Neutrophil (primary cell): ENCODE measurements at regions not wholly inside any gene's neighbourhood (a gene's known extent, or its start where the extent isn't known, plus 50 kb on each side); places are given as distances from the start of the nearest gene placed in this dataset.

Source experiments
- H3K27ac ChIP-seq: fragments of 200-600 bp; sonication (generic); 2 replicates; pipeline ENCODE4 v1.5.1; 2016; ENCODE audit warnings: mild to moderate bottlenecking, moderate library complexity
- H3K27me3 ChIP-seq: fragments of 200-600 bp; sonication (generic); 2 replicates; pipeline ENCODE4 v1.6.0; 2016; ENCODE audit warnings: mild to moderate bottlenecking
- H3K36me3 ChIP-seq: fragments of 200-600 bp; sonication (generic); 2 replicates; pipeline ENCODE4 v1.5.1; 2017
- H3K4me1 ChIP-seq, 2 experiments: fragments of 200-600 bp in 1 of 2; sonication (generic) in 1 of 2; 1 replicate in 1 of 2; 2 replicates in 1 of 2; pipeline versions ENCODE4 v1.5.1 to v1.6.1; 2013 to 2016; ENCODE audit warnings: low read depth in 1 of 2, low read length in 1 of 2, mild to moderate bottlenecking in 1 of 2, moderate library complexity in 1 of 2; ENCODE audit not compliant: control insufficient read depth in 1 of 2, insufficient read depth in 1 of 2
- H3K4me3 ChIP-seq, 2 experiments: fragments of 200-600 bp in 1 of 2; sonication (generic) in 1 of 2; 1 replicate in 1 of 2; 2 replicates in 1 of 2; pipeline ENCODE4 v1.5.1; 2013 to 2016; ENCODE audit warnings: low read depth in 1 of 2, low read length in 1 of 2, mild to moderate bottlenecking in 1 of 2, moderate library complexity in 1 of 2
- H3K9me3 ChIP-seq: fragments of 200-600 bp; sonication (generic); 2 replicates; pipeline ENCODE4 v1.5.1; 2016
- TF ChIP-seq, protein P1 (sequence below): fragments of 200-600 bp; sonication (generic); IDR thresholded peaks from 2 replicates; pipeline ENCODE4 v1.5.1; 2016; ENCODE audit warnings: antibody characterized with exemption

DNA sequence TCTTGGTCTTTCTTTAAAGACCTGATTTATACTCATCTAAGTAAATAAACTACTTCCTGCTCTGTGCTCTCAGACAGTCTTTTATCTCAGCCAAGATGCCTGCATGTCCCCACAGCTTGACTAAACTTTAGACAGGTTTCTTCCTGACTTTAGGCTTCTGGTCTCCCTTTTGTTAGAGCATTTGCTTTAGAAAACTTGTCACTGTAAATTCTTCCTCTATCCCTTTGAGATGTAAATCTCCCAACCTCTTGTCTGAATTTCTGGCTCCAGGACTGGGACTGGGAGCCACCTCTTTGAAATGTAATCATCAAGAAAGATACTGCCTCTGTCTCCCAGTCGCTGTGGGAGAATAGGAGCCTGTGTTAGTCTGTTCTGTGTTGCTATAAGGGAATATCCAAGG, 739.9 kb downstream of the C6orf118 start:
- H3K4me1 ChIP-seq, result no peaks in the 10 kb centered on the region
- H3K27me3 ChIP-seq, result no peaks in the 10 kb centered on the region
- H3K36me3 ChIP-seq, result no peaks in the 10 kb centered on the region
- TF ChIP-seq, protein P1, sequence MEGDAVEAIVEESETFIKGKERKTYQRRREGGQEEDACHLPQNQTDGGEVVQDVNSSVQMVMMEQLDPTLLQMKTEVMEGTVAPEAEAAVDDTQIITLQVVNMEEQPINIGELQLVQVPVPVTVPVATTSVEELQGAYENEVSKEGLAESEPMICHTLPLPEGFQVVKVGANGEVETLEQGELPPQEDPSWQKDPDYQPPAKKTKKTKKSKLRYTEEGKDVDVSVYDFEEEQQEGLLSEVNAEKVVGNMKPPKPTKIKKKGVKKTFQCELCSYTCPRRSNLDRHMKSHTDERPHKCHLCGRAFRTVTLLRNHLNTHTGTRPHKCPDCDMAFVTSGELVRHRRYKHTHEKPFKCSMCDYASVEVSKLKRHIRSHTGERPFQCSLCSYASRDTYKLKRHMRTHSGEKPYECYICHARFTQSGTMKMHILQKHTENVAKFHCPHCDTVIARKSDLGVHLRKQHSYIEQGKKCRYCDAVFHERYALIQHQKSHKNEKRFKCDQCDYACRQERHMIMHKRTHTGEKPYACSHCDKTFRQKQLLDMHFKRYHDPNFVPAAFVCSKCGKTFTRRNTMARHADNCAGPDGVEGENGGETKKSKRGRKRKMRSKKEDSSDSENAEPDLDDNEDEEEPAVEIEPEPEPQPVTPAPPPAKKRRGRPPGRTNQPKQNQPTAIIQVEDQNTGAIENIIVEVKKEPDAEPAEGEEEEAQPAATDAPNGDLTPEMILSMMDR, result no peak
- H3K27ac ChIP-seq, result no peak overlapping the region
- H3K9me3 ChIP-seq, result no peaks in the 10 kb centered on the region
- H3K4me3 ChIP-seq, result no peak overlapping the region

DNA sequence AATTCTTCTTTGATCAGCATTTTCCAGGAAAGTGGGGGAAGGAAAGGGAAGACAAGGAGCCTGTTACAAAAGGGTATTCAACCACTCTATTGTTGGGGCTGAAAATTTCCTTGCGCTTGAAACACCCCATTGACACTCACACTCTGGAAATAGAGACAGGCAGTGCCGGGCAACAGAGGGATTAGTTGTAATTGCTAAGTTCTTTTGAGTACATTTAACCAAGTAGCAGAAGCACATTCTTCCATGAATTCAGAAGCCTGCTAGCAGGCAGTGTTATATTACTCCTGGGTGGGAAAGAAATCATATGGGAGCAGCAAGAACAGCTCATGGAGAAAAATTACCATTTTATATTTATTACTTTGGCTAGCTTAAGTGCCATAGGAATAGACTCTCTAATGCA, 745.5 kb downstream of the C6orf118 start:
- Histone ChIP-seq H3K4me1 (no peaks in the 10 kb centered on the region), H3K27me3 (no peaks in the 10 kb centered on the region), H3K27ac (no peak overlapping the region), H3K4me3 (no peak overlapping the region), H3K9me3 (peaks cover 4% of the 10 kb centered on the region), H3K36me3 (no peaks in the 10 kb centered on the region)
- TF ChIP-seq, protein P1, result no peak

DNA sequence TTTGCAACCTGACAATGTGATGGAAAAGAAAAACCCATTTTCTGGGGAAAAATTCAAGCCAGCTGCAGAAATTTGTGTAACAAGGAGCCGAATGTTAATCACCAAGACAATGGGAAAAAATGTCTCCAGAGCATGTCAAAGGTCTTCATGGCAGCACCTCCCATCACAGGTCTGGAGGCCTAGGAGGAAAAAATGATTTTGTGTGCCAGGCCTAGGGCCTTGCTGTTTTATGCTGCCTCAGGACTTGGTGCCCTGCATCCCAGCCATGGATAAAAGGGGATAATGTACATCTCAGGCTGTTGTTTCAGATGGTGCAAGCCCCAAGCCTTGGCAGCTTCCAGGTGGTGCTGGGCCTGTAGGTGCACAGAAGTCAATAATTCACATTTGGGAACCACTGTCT, 747.7 kb downstream of the C6orf118 start:
- no peaks in the 10 kb centered on the region for H3K27me3 ChIP-seq
- no peaks in the 10 kb centered on the region for H3K36me3 ChIP-seq
- no peaks in the 10 kb centered on the region for H3K4me1 ChIP-seq
- H3K4me3 ChIP-seq, result no peak overlapping the region
- TF ChIP-seq, protein P1, result no peak
- H3K9me3 ChIP-seq, result peaks cover 4% of the 10 kb centered on the region
- no peak overlapping the region for H3K27ac ChIP-seq

DNA sequence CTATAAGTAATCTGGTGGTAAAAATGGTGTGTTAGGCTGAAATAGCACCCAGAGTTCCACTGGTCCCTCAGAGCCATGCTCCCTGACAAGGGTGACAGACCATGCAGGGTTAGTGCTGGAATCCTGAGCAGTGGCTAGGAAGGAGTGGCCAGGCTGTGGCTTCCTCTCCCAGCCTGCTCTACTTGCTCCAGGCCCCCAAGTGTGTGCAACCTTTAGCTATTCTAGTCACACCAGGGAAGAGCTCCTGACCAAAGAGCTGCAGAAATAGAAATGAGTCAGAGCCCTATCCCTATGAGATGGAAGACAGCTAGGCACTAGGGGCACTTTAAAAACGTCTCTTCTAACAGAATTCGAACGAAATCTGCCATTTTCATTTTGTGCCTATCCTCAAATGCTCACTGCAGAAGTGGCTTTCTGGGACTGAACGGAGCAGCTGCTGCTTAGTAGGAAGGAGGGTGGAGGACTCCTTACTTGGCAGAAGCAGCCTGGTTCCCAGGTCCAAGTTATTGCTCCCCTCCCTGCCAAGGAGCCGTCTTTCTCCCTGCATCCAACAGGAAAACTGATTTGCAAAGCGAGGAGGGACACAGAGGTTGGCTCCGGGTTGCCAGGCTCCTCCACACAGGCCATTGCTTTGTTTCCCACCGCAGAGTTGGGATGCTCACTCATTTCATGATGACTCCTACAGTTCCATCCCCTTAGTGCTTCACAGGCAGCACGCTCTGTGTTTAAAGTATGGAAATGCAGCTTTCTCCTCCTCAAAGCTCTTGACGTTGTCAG, 754.5 kb downstream of the C6orf118 start:
- no peaks in the 10 kb centered on the region for H3K4me1 ChIP-seq
- no peaks in the 10 kb centered on the region for H3K27me3 ChIP-seq
- TF ChIP-seq, protein P1, result no peak
- no peaks in the 10 kb centered on the region for H3K9me3 ChIP-seq
- H3K36me3 ChIP-seq, result no peaks in the 10 kb centered on the region
- no peak overlapping the region for H3K27ac ChIP-seq
- H3K4me3 ChIP-seq, result no peak overlapping the region

DNA sequence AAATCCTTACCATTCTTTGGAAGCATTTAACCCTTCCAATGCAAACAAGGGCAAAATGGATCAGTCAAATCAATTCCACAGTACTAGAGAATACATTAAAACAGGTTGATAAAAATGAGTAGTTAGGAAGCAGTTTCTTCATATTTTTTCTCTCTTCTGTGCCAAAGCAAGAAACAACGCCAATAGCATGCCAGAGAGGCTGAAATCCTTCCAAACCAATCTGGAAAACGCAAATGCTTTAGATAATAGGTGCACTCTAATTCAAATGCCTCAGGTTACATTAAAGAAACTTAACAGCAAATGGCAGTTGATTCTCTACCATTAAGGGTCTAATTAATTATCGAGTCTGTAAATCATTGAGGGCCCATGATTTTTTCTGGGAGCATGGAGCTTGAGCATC, 755.2 kb downstream of the C6orf118 start:
- no peaks in the 10 kb centered on the region for H3K27me3 ChIP-seq
- H3K4me3 ChIP-seq, result no peak overlapping the region
- TF ChIP-seq, protein P1, result no peak
- no peaks in the 10 kb centered on the region for H3K9me3 ChIP-seq
- no peaks in the 10 kb centered on the region for H3K36me3 ChIP-seq
- H3K27ac ChIP-seq, result no peak overlapping the region
- H3K4me1 ChIP-seq, result no peaks in the 10 kb centered on the region
